ENCODE measurements at regions not wholly inside any gene's neighbourhood (a gene's known extent, or its start where the extent isn't known, plus 50 kb on each side); places are given as distances from the start of the nearest gene placed in this dataset.

DNA sequence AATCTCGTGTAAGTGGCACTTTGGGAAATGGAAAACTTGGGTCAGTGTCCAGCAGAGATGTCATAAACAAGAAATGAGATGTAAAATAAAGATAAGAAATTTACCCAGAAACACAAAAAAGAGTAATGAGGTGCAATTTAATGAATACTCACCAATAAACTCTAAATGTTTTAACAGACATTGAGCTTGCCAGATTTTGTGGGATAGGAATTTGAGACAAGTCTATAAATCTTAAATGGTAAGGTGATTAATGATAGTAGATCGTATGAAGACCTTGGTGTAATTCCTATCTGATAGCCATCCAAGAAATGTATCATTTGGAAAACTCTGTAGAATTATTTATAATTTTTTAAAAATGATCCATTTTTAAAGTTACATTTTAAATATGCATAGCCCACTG lies 682.4 kb downstream of the MAT2B start:
- no peak for DNase-seq (ENCODE audit: extremely low spot score)
- ChIA-PET POLR2A (no interaction called here), CTCF (interaction anchor here (1.3 to 2.0 kb wide), 2 partner anchors 11 to 12 kb away, joined by 3 to 7 read pairs; no protein-coding TSS in a partner anchor)
- TF ChIP-seq CTCF (IDR thresholded peaks at IDR 0.05; ENCODE audit: control extremely low read depth, extremely low read depth, low read depth, missing control alignments), result no peak

DNA sequence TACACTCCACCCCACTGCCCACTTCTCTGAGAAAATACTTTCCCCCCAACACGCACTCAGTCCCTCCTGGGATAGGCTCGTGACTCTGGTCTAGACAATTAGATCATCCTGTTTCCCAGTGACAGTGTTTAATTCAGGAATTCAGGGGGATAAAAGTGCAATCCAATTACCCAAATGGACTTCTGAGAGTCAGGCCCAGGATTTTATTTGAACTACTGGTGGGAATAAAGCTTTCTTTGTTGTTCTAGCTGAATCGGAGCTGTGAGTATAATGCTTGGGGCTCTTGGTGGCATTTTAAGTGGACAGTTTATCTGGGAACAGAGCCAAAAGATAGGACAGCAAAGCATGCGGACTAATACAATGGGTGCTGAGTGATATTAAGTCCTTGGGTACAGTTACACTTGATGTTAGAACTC lies 683.3 kb downstream of the MAT2B start:
- ChIA-PET CTCF (interaction anchor here (0.7 to 2.0 kb wide), 3 partner anchors 11 to 27 kb away, joined by 3 to 7 read pairs (median 3); no protein-coding TSS in a partner anchor), POLR2A (no interaction called here)
- TF ChIP-seq CTCF (IDR thresholded peaks at IDR 0.05; ENCODE audit: control extremely low read depth, extremely low read depth, low read depth, missing control alignments), result no peak
- no peak for DNase-seq (ENCODE audit: extremely low spot score)

- CTCF ChIA-PET, result interaction anchor here (0.8 kb wide), 1 partner anchor 13 kb away, joined by 3 read pairs; no protein-coding TSS in a partner anchor
- no peak for TF ChIP-seq CTCF (IDR thresholded peaks at IDR 0.05; ENCODE audit: control extremely low read depth, extremely low read depth, low read depth, missing control alignments)
- POLR2A ChIA-PET, result no interaction called here
- no peak for DNase-seq (ENCODE audit: extremely low spot score)
Observed at GRCh38 chr5:164191240-164191639, 685.8 kb downstream of the MAT2B start.

DNA sequence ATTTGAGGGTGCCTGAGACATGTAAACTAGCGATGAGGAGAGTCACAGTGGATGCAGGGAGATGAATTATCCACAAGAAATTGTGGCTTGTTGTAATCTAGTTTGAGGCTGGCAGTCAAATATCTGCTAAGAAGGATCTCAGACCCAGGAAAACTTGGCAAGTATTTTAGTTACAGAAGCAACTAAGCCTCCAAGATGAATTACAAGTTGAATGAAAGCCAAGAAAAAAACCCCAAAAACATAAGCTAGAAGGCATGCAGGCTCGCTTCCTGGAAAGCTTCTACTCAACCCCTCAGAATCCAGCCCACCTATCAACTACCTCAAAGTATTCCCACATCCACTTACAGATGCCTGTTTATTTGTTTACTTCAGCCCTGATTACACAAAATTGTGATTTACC lies 696.9 kb downstream of the MAT2B start:
- no peak for TF ChIP-seq CTCF (IDR thresholded peaks at IDR 0.05; ENCODE audit: control extremely low read depth, extremely low read depth, low read depth, missing control alignments)
- POLR2A ChIA-PET, result no interaction called here
- DNase-seq (ENCODE audit: extremely low spot score), result no peak
- CTCF ChIA-PET, result no interaction called here

- CTCF ChIA-PET, result interaction anchor here (1.3 kb wide), 1 partner anchor 12 kb away, joined by 3 read pairs; no protein-coding TSS in a partner anchor
- POLR2A ChIA-PET, result no interaction called here
- DNase-seq (ENCODE audit: extremely low spot score), result no peak
- TF ChIP-seq CTCF (IDR thresholded peaks at IDR 0.05; ENCODE audit: control extremely low read depth, extremely low read depth, low read depth, missing control alignments), result no peak
Observed at GRCh38 chr5:164203581-164204225, 698.3 kb downstream of the MAT2B start.

DNA sequence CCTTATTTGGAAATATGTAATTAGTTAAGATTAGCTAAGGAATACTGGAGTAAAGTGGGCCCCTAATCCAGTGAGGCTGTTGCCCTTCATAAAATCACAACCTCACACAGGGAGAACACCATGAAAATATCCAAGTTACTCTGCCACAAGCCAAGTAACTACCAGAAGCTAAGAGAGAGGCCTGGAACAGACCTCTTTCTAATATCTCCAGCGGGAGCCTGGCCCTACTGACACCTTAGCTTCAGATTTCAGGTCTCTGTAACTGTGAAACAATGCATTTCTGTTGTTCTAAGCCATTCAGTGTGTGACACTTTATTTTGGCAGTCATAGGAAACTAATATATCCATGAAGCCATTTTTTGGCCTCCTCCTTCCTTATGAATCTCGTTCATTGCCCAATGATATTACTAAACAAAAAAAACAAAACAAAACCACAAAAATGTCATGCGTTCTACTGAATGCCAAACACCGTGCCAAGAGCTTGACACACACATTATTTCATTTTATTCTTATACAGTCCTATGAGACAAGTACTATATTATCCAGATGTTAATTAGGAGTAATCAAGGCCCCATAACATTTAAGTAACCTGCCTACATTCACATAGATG lies 699.0 kb downstream of the MAT2B start:
- DNase-seq (ENCODE audit: extremely low spot score), result no peak
- TF ChIP-seq CTCF (IDR thresholded peaks at IDR 0.05; ENCODE audit: control extremely low read depth, extremely low read depth, low read depth, missing control alignments), result no peak
- ChIA-PET CTCF (interaction anchor here (1.3 kb wide), 1 partner anchor 13 kb away, joined by 3 read pairs; no protein-coding TSS in a partner anchor), POLR2A (no interaction called here)

Data from GM10248 (cell line).